Stimulated activated CD8-positive, alpha-beta memory T cell treated with anti-CD3 and anti-CD28 coated beads, Interleukin-12 subunit alpha, Interleukin-12 subunit beta, amount 100 ng/mL, for 1 hour (primary cell): ENCODE measurements at regions not wholly inside any gene's neighbourhood (a gene's known extent, or its start where the extent isn't known, plus 50 kb on each side); places are given as distances from the start of the nearest gene placed in this dataset.

ENCODE experiments used
- DNase-seq: peaks from one replicate; pipeline ENCODE4 v3.0.0-alpha.2; 2020; ENCODE audit warnings: low read depth

GRCh38 chr13:40480012-40480914, 186.2 kb downstream of the FOXO1 start:
- no peak for DNase-seq

GRCh38 chr13:40480915-40481516, 185.4 kb downstream of the FOXO1 start:
- no peak for DNase-seq

- no peak for DNase-seq
Observed at GRCh38 chr13:40483601-40484000, 182.8 kb downstream of the FOXO1 start.

GRCh38 chr13:40484101-40484800, 182.2 kb downstream of the FOXO1 start:
- DNase-seq = no peak

- no peak for DNase-seq
Observed at GRCh38 chr13:40484974-40485373, 181.5 kb downstream of the FOXO1 start.

- peak; percentile 39 for DNase-seq
Observed at GRCh38 chr13:40485611-40486517, 180.6 kb downstream of the FOXO1 start.

GRCh38 chr13:40486518-40487163, 179.8 kb downstream of the FOXO1 start:
- no peak for DNase-seq

GRCh38 chr13:40488869-40489391, 177.5 kb downstream of the FOXO1 start:
- no peak for DNase-seq

- peak; percentile 20 for DNase-seq
Observed at GRCh38 chr13:40490086-40490758, 176.2 kb downstream of the FOXO1 start.

- no peak for DNase-seq
Observed at GRCh38 chr13:40492511-40492910, 173.9 kb downstream of the FOXO1 start.

- DNase-seq = no peak
Observed at GRCh38 chr13:40494513-40494912, 171.9 kb downstream of the FOXO1 start.

GRCh38 chr13:40494946-40495620, 171.4 kb downstream of the FOXO1 start:
- no peak for DNase-seq

- DNase-seq = no peak
Observed at GRCh38 chr13:40495621-40496001, 170.8 kb downstream of the FOXO1 start.

- DNase-seq = no peak
Observed at GRCh38 chr13:40496035-40496810, 170.2 kb downstream of the FOXO1 start.

- DNase-seq = no peak
Observed at GRCh38 chr13:40498461-40498860, 168.0 kb downstream of the FOXO1 start.

GRCh38 chr13:40502236-40502635, 164.2 kb downstream of the FOXO1 start:
- no peak for DNase-seq

GRCh38 chr13:40503011-40503410, 163.4 kb downstream of the FOXO1 start:
- DNase-seq = no peak

GRCh38 chr13:40503966-40504591, 162.4 kb downstream of the FOXO1 start:
- DNase-seq = no peak

- no peak for DNase-seq
Observed at GRCh38 chr13:40504641-40505040, 161.8 kb downstream of the FOXO1 start.
